Nephron (organoid): ENCODE measurements at regions not wholly inside any gene's neighbourhood (a gene's known extent, or its start where the extent isn't known, plus 50 kb on each side); places are given as distances from the start of the nearest gene placed in this dataset.

Experiments
- H3K27ac Mint-ChIP-seq, 3 experiments: 2 replicates each; pipeline ENCODE4 v1.8.0; 2020; ENCODE audit warnings: mixed read lengths in 3 of 3, mild to moderate bottlenecking in 2 of 3, moderate library complexity in 1 of 3
- H3K27me3 Mint-ChIP-seq: 2 replicates; pipeline ENCODE4 v1.8.0; 2021; ENCODE audit warnings: low read depth, mild to moderate bottlenecking, moderate library complexity, mixed read lengths
- H3K36me3 Mint-ChIP-seq: 2 replicates; pipeline ENCODE4 v1.8.0; 2020; ENCODE audit warnings: low read depth, mixed read lengths
- H3K4me1 Mint-ChIP-seq: 2 replicates; pipeline ENCODE4 v1.8.0; 2020; ENCODE audit warnings: mixed read lengths
- H3K4me3 Mint-ChIP-seq, 3 experiments: 2 replicates each; pipeline ENCODE4 v1.8.0; 2020; ENCODE audit warnings: mild to moderate bottlenecking in 3 of 3, mixed read lengths in 3 of 3, moderate library complexity in 2 of 3
- H3K9me3 Mint-ChIP-seq: 2 replicates; pipeline ENCODE4 v1.8.0; 2020; ENCODE audit warnings: mixed read lengths
- TF ChIP-seq, protein P1 (sequence below), 3 experiments: fragments of 200-600 bp; sonication (generic); IDR thresholded peaks; one replicate each; pipeline ENCODE4 v1.5.0; 2021; ENCODE audit warnings: antibody characterized with exemption in 3 of 3; ENCODE audit not compliant: unreplicated experiment in 3 of 3

DNA sequence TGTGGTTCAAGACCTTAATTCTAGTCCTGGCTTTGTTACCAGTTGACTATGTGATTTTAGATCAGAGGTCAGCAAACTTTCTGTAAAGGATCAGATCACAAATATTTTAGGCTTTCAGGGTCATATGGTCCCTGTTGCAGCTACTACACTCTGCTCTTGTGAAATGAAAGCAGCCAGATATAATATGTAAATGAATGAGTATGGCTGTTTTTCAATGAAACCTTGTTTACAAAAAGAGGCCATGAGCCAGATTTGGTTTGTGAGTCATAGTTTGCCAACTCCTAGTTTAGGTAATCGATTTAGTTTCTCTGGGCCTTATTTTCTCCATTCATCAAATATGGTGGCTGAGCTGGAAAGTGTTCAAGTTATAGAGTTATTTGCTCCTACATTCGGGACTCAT is 346.7 kb downstream of the NUF2 start:
- Mint-ChIP-seq H3K4me1 (peaks cover 12% of the 10 kb centered on the region), H3K9me3 (peaks cover 2% of the 10 kb centered on the region), H3K4me3 (no peak overlapping the region), H3K27me3 (no peaks in the 10 kb centered on the region), H3K27ac (no peak overlapping the region), H3K36me3 (no peaks in the 10 kb centered on the region)
- TF ChIP-seq, protein P1, sequence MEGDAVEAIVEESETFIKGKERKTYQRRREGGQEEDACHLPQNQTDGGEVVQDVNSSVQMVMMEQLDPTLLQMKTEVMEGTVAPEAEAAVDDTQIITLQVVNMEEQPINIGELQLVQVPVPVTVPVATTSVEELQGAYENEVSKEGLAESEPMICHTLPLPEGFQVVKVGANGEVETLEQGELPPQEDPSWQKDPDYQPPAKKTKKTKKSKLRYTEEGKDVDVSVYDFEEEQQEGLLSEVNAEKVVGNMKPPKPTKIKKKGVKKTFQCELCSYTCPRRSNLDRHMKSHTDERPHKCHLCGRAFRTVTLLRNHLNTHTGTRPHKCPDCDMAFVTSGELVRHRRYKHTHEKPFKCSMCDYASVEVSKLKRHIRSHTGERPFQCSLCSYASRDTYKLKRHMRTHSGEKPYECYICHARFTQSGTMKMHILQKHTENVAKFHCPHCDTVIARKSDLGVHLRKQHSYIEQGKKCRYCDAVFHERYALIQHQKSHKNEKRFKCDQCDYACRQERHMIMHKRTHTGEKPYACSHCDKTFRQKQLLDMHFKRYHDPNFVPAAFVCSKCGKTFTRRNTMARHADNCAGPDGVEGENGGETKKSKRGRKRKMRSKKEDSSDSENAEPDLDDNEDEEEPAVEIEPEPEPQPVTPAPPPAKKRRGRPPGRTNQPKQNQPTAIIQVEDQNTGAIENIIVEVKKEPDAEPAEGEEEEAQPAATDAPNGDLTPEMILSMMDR (IDR thresholded peaks at IDR 0.05; ENCODE audit: unreplicated experiment in 3 of 3), result no peak

DNA sequence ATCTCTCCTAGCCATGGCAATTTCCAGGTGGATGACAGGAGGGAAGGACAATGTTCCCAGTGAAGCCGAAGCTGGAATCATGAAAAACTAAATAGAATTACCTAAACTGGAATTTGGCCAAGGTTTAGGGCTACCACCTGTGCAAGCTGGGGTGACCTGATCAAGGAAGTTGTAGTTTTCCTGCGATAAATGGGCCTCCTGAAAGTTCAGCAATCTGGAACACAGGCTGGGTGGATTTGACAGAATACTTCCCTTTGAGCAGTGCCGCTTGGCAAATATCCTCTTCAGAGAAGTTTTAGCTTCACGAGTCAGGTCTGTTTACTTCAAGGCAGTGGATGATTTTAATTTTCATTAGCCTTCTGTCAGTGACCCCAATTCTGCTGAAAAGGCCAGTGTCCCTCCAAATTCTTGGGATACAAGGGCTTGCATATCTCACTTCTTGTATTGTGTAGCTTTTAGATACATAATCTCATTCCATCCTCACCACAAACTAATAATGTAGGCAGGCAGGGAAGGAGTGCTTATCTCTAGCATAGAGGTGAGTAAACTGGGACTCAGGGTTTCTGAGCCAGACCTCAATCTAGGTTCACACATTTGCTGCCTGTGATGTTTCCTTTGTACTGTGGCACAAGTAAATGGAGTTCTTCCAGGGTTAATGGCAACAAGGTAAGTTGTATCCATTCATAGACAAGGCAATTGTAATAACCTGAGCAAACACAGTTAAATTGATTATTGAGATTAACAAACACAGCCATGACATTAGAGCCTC is 349.4 kb downstream of the NUF2 start:
- H3K4me3 Mint-ChIP-seq, result no peak overlapping the region
- H3K4me1 Mint-ChIP-seq, result peaks cover 23% of the 10 kb centered on the region
- no peaks in the 10 kb centered on the region for H3K27me3 Mint-ChIP-seq
- H3K27ac Mint-ChIP-seq, result no peak overlapping the region
- H3K36me3 Mint-ChIP-seq, result no peaks in the 10 kb centered on the region
- TF ChIP-seq, protein P1 (IDR thresholded peaks at IDR 0.05; ENCODE audit: unreplicated experiment in 3 of 3), result no peak
- H3K9me3 Mint-ChIP-seq, result peaks cover 2% of the 10 kb centered on the region

DNA sequence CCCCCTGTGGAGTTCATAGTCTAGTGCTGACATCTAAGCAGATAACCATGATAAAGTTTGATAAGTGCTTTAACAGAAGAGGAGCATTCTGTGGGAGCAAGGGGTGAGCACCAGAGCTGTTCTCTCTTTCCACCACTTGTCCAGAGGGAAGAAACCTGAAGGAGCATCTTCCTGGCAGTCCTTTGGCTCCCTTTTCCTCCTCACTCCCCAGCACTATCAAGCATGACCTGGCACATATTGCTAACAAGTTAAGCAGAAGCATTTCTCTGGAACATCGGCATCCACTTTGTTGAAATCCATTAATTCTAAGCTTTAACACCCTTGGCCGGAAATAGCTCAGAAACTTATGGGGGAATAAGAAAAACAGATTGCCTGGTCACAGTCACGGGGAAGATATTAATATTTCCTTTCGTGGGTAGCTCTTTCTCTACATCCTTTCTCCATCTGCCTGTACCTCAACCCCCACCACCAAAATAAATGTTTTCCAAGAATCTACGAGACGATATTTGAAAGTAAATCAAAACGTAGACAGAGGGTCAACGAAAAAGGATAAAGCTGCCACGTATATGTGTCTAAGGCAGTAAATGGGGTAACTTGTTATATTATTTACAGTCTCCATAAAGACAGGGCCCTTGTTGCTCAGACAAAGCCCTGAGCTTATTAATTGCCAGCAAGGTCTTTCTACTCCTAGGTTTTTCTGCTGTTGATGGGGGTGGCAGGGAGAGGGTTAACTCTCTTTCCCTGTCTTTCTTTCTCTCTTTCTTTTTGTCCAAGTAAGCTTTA is 351.4 kb downstream of the NUF2 start:
- Mint-ChIP-seq H3K4me1 (peaks cover 23% of the 10 kb centered on the region), H3K27me3 (no peaks in the 10 kb centered on the region), H3K27ac (peak overlapping the region; percentile 90 to 96 (median 95)), H3K36me3 (no peaks in the 10 kb centered on the region), H3K9me3 (peaks cover 2% of the 10 kb centered on the region), H3K4me3 (peak overlapping the region; percentile 5 to 36 (median 21))
- TF ChIP-seq, protein P1 (IDR thresholded peaks at IDR 0.05; ENCODE audit: unreplicated experiment in 3 of 3), result no peak

DNA sequence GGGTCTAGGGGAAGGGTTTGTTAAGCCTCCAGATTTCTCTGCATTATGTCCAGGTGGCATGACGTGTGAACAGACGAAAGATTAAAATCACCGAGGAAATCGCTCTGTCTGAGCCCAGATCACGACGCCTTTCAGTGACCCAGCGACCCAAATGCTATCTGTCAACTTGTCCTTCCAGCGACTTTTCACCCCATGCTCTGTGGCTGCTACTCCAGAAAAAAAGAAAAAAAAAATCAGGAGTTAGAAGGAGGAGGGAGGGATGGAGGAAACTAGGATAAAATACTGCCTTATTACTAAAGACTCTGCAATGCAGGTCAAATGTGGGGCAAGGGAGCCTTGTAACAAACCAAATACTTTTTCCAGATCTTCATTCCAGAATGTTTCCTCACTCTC is 352.0 kb downstream of the NUF2 start:
- no peaks in the 10 kb centered on the region for H3K36me3 Mint-ChIP-seq
- peaks cover 2% of the 10 kb centered on the region for H3K9me3 Mint-ChIP-seq
- TF ChIP-seq, protein P1 (IDR thresholded peaks at IDR 0.05; ENCODE audit: unreplicated experiment in 3 of 3), result no peak
- no peaks in the 10 kb centered on the region for H3K27me3 Mint-ChIP-seq
- peaks cover 24% of the 10 kb centered on the region for H3K4me1 Mint-ChIP-seq
- H3K27ac Mint-ChIP-seq, result peak overlapping the region; percentile 90 to 96 (median 95)
- H3K4me3 Mint-ChIP-seq, result peak overlapping the region; percentile 5 to 36 (median 21)

DNA sequence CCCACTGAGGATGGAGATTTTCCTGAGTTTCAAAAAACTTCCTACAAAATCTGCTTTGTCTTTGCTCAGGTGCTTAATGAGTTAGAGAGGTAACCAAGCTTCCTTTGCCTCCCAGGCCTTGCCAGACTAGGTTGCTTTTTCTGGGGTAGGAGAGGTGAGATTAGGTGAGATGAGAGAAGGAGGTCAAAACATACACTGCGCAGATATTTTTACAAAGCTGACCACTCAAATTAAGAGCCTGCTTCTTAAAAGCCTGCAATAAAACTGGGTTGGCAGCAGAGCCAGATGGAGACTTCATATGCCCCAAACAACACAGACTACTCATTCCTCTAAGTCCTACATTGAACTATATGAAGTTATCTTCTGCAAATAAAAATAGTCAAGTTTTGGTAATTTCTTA is 352.5 kb downstream of the NUF2 start:
- Mint-ChIP-seq H3K27ac (peak overlapping the region; percentile 90 to 96 (median 95)), H3K4me1 (peaks cover 27% of the 10 kb centered on the region), H3K36me3 (no peaks in the 10 kb centered on the region), H3K4me3 (peak overlapping the region in 2 of 3 experiments; percentile 0 to 21), H3K27me3 (no peaks in the 10 kb centered on the region), H3K9me3 (peaks cover 2% of the 10 kb centered on the region)
- TF ChIP-seq, protein P1 (IDR thresholded peaks at IDR 0.05; ENCODE audit: unreplicated experiment in 3 of 3), result no peak
